ENCODE measurements at regions not wholly inside any gene's neighbourhood (a gene's known extent, or its start where the extent isn't known, plus 50 kb on each side); places are given as distances from the start of the nearest gene placed in this dataset.
"Not testable (repeated sequence)": the region's sequence is repeated elsewhere in the genome, so short reads cannot be mapped to it uniquely, and the experiment has no call there.

- no peak for DNase-seq
Measured at GRCh38 chr2:595141-595815, 81.9 kb downstream of the TMEM18 start.

- DNase-seq: no peak
Measured at GRCh38 chr2:594297-594949, 82.8 kb downstream of the TMEM18 start.

GRCh38 chr2:593356-594026 is 83.7 kb downstream of the TMEM18 start:
- no peak for DNase-seq

GRCh38 chr2:592737-593136 is 84.5 kb downstream of the TMEM18 start:
- no peak for DNase-seq

- DNase-seq: no peak
Measured at GRCh38 chr2:590214-591175, 86.7 kb downstream of the TMEM18 start.

- no peak for DNase-seq
Measured at GRCh38 chr2:589281-590130, 87.7 kb downstream of the TMEM18 start.

- DNase-seq: no peak
Measured at GRCh38 chr2:588074-588645, 89.0 kb downstream of the TMEM18 start.

- DNase-seq: no peak
Measured at GRCh38 chr2:587087-587960, 89.9 kb downstream of the TMEM18 start.

- no peak for DNase-seq
Measured at GRCh38 chr2:586641-587076, 90.5 kb downstream of the TMEM18 start.

GRCh38 chr2:584863-585823 is 92.1 kb downstream of the TMEM18 start:
- peak in 4 of 6 experiments; percentile 25 to 66 (median 65) for DNase-seq

GRCh38 chr2:583666-584065 is 93.5 kb downstream of the TMEM18 start:
- no peak for DNase-seq

GRCh38 chr2:582792-583528 is 94.2 kb downstream of the TMEM18 start:
- no peak for DNase-seq

GRCh38 chr2:582289-582688 is 94.9 kb downstream of the TMEM18 start:
- DNase-seq: not testable (repeated sequence)

GRCh38 chr2:579961-580360 is 97.2 kb downstream of the TMEM18 start:
- DNase-seq: no peak

- no peak for DNase-seq
Measured at GRCh38 chr2:579351-579886, 97.8 kb downstream of the TMEM18 start.

GRCh38 chr2:576292-576691 is 100.9 kb downstream of the TMEM18 start:
- DNase-seq: no peak

GRCh38 chr2:575727-576236 is 101.4 kb downstream of the TMEM18 start:
- DNase-seq: no peak

Measured in stimulated activated naive CD4-positive, alpha-beta T cell (primary cell).